Mesenchymal stem cell (in vitro differentiated cells and primary cell): ENCODE measurements at regions not wholly inside any gene's neighbourhood (a gene's known extent, or its start where the extent isn't known, plus 50 kb on each side); places are given as distances from the start of the nearest gene placed in this dataset.

Experiments used
- DNase-seq: peaks from one replicate; pipeline ENCODE4 v3.0.0-alpha.2; 2013
- H2AFZ ChIP-seq: one replicate; pipeline ENCODE4 v1.6.1; 2013; ENCODE audit warnings: low read depth, mild to moderate bottlenecking, control low read depth, inconsistent platforms, low read length, moderate library complexity
- H2AK5ac ChIP-seq: 2 replicates; pipeline ENCODE4 v1.6.1; 2013; ENCODE audit warnings: low read length, moderate library complexity, mild to moderate bottlenecking, inconsistent platforms; ENCODE audit not compliant: severe bottlenecking
- H2BK120ac ChIP-seq: one replicate; pipeline ENCODE4 v1.6.1; 2013; ENCODE audit warnings: low read depth, mild to moderate bottlenecking, inconsistent platforms, low read length, moderate library complexity
- H2BK12ac ChIP-seq, 2 experiments: one replicate each; pipeline ENCODE4 v1.6.1; 2013; ENCODE audit warnings: inconsistent platforms in 2 of 2, low read length in 2 of 2, mild to moderate bottlenecking in 2 of 2, moderate library complexity in 2 of 2, control low read depth in 1 of 2
- H2BK15ac ChIP-seq: one replicate; pipeline ENCODE4 v1.6.1; 2013; ENCODE audit warnings: mild to moderate bottlenecking, low read depth, inconsistent platforms; ENCODE audit not compliant: poor library complexity, severe bottlenecking
- H2BK5ac ChIP-seq: 2 replicates; pipeline ENCODE4 v1.6.1; 2013; ENCODE audit warnings: low read depth, mild to moderate bottlenecking, low read length, control low read depth, inconsistent platforms; ENCODE audit not compliant: poor library complexity, severe bottlenecking
- H3K14ac ChIP-seq, 2 experiments: one replicate each; pipeline ENCODE4 v1.6.1; 2013; ENCODE audit warnings: inconsistent platforms in 2 of 2, low read length in 2 of 2, control low read depth in 1 of 2, mild to moderate bottlenecking in 1 of 2, moderate library complexity in 1 of 2
- H3K18ac ChIP-seq, 2 experiments: one replicate each; pipeline ENCODE4 v1.6.1; 2013; ENCODE audit warnings: inconsistent platforms in 2 of 2, low read length in 2 of 2, control low read depth in 1 of 2, low read depth in 1 of 2, mild to moderate bottlenecking in 1 of 2
- H3K23ac ChIP-seq, 2 experiments: one replicate each; pipeline ENCODE4 v1.6.1; 2013; ENCODE audit warnings: inconsistent platforms in 2 of 2, low read length in 2 of 2, mild to moderate bottlenecking in 2 of 2, moderate library complexity in 2 of 2, control low read depth in 1 of 2
- H3K27ac ChIP-seq: 2 replicates; pipeline ENCODE4 v1.5.1; 2013; ENCODE audit warnings: mild to moderate bottlenecking, moderate library complexity, low read length, control low read depth, inconsistent platforms; ENCODE audit not compliant: poor library complexity, severe bottlenecking
- H3K27me3 ChIP-seq, 2 experiments: 2 replicates each; pipeline versions ENCODE4 v1.6.1 to v1.7.0; 2013; ENCODE audit warnings: low read length in 2 of 2, mild to moderate bottlenecking in 2 of 2, moderate library complexity in 2 of 2, control low read depth in 1 of 2, inconsistent platforms in 1 of 2; ENCODE audit not compliant: control insufficient read depth in 1 of 2, insufficient read depth in 1 of 2
- H3K36me3 ChIP-seq, 2 experiments: 2 replicates each; pipeline versions ENCODE4 v1.6.1 to v1.7.0; 2013; ENCODE audit warnings: low read length in 2 of 2, control low read depth in 1 of 2, inconsistent platforms in 1 of 2, low read depth in 1 of 2, mild to moderate bottlenecking in 1 of 2; ENCODE audit not compliant: insufficient read depth in 2 of 2, control insufficient read depth in 1 of 2
- H3K4ac ChIP-seq, 2 experiments: one replicate each; pipeline ENCODE4 v1.6.1; 2013; ENCODE audit warnings: inconsistent platforms in 2 of 2, low read length in 2 of 2, mild to moderate bottlenecking in 2 of 2, moderate library complexity in 2 of 2, control low read depth in 1 of 2, low read depth in 1 of 2
- H3K4me1 ChIP-seq: 2 replicates; pipeline ENCODE4 v1.6.1; 2013; ENCODE audit warnings: low read depth, low read length, control low read depth; ENCODE audit not compliant: control insufficient read depth, insufficient read depth
- H3K4me2 ChIP-seq: 2 replicates; pipeline ENCODE4 v1.6.1; 2013; ENCODE audit warnings: low read length, mild to moderate bottlenecking, inconsistent platforms; ENCODE audit not compliant: poor library complexity, severe bottlenecking
- H3K4me3 ChIP-seq, 2 experiments: 2 replicates each; pipeline versions ENCODE4 v1.5.1 to v1.7.0; 2013; ENCODE audit warnings: low read length in 2 of 2, mild to moderate bottlenecking in 2 of 2, control low read depth in 1 of 2, low read depth in 1 of 2; ENCODE audit not compliant: insufficient read depth in 1 of 2
- H3K79me1 ChIP-seq: replicated peaks from 2 replicates; pipeline ENCODE4 v1.6.1; 2013; ENCODE audit warnings: mild to moderate bottlenecking, control low read depth, low read length, inconsistent platforms; ENCODE audit not compliant: poor library complexity, severe bottlenecking
- H3K9ac ChIP-seq: 2 replicates; pipeline ENCODE4 v1.7.0; 2013; ENCODE audit warnings: mild to moderate bottlenecking, low read length, moderate library complexity
- H3K9me3 ChIP-seq: 2 replicates; pipeline ENCODE4 v1.7.0; 2013; ENCODE audit warnings: mild to moderate bottlenecking, low read length; ENCODE audit not compliant: control insufficient read depth
- H4K8ac ChIP-seq: one replicate; pipeline ENCODE4 v1.6.1; 2013; ENCODE audit warnings: inconsistent platforms, mild to moderate bottlenecking, low read length, moderate library complexity
- H4K91ac ChIP-seq: one replicate; pipeline ENCODE4 v1.6.1; 2013; ENCODE audit warnings: mild to moderate bottlenecking, low read length, inconsistent platforms
- WGBS: methylation state at CpG from one replicate; pipeline ENCODE4 v1.1.7; 2013; ENCODE audit warnings: mixed read lengths; 5-methylcytosine and 5-hydroxymethylcytosine counted together

GRCh38 chr3:115524549-115524948 lies 98.8 kb upstream of the GAP43 start:
- Histone ChIP-seq H4K8ac (no peak overlapping the region), H3K4me2 (no peak overlapping the region), H2BK15ac (no peak overlapping the region), H3K23ac (no peak overlapping the region), H2AK5ac (no peak overlapping the region), H3K27ac (no peak overlapping the region), H3K9me3 (no peaks in the 10 kb centered on the region), H3K27me3 (no peaks in the 10 kb centered on the region), H3K4me1 (peaks cover 2% of the 10 kb centered on the region), H3K18ac (no peak overlapping the region), H3K79me1 (no peaks in the 10 kb centered on the region), H3K4me3 (no peak overlapping the region), H2BK12ac (no peak overlapping the region), H2BK5ac (no peak overlapping the region), H3K4ac (no peak overlapping the region), H3K9ac (no peak overlapping the region), H3K14ac (no peak overlapping the region), H2BK120ac (no peak overlapping the region), H4K91ac (no peak overlapping the region), H2AFZ (no peak overlapping the region), H3K36me3 (no peaks in the 10 kb centered on the region)
- DNase-seq = no peak
- 33% methylated on average over 2 of the region's 2 CpGs for WGBS

- DNase-seq = no peak
- H3K4me2 ChIP-seq = no peak overlapping the region
- H3K36me3 ChIP-seq = no peaks in the 10 kb centered on the region
- peaks cover 3% of the 10 kb centered on the region for H3K9me3 ChIP-seq
- no peak overlapping the region for H2AK5ac ChIP-seq
- H3K9ac ChIP-seq = no peak overlapping the region
- no peak overlapping the region for H3K14ac ChIP-seq
- no CpG with 5 or more reads among the region's 1 CpG for WGBS
- H3K4me1 ChIP-seq = peaks cover under 1% of the 10 kb centered on the region
- no peak overlapping the region for H3K4me3 ChIP-seq
- H3K27ac ChIP-seq = no peak overlapping the region
- no peak overlapping the region for H3K18ac ChIP-seq
- H2AFZ ChIP-seq = no peak overlapping the region
- no peaks in the 10 kb centered on the region for H3K79me1 ChIP-seq
- H2BK5ac ChIP-seq = no peak overlapping the region
- no peaks in the 10 kb centered on the region for H3K27me3 ChIP-seq
- no peak overlapping the region for H3K23ac ChIP-seq
- no peak overlapping the region for H2BK15ac ChIP-seq
- H2BK120ac ChIP-seq = no peak overlapping the region
- H3K4ac ChIP-seq = no peak overlapping the region
- H4K8ac ChIP-seq = no peak overlapping the region
- H2BK12ac ChIP-seq = no peak overlapping the region
- H4K91ac ChIP-seq = no peak overlapping the region
Observed at GRCh38 chr3:115525731-115526130, 97.6 kb upstream of the GAP43 start.

GRCh38 chr3:115533218-115533617 lies 90.1 kb upstream of the GAP43 start:
- Histone ChIP-seq H3K4me2 (no peak overlapping the region), H3K9me3 (peaks cover 8% of the 10 kb centered on the region), H2BK5ac (no peak overlapping the region), H3K18ac (no peak overlapping the region), H3K14ac (peak overlapping the region in 1 of 2 experiments; percentile 4), H3K79me1 (no peaks in the 10 kb centered on the region), H3K36me3 (no peaks in the 10 kb centered on the region), H3K27ac (no peak overlapping the region), H2BK120ac (no peak overlapping the region), H4K8ac (no peak overlapping the region), H3K4me1 (no peaks in the 10 kb centered on the region), H3K23ac (no peak overlapping the region), H2AK5ac (no peak overlapping the region), H3K4ac (no peak overlapping the region), H2AFZ (no peak overlapping the region), H3K4me3 (no peak overlapping the region), H4K91ac (no peak overlapping the region), H2BK15ac (no peak overlapping the region), H3K27me3 (peaks cover 0 to 14% of the 10 kb centered on the region in 2 experiments), H2BK12ac (no peak overlapping the region), H3K9ac (no peak overlapping the region)
- 93% methylated on average over 1 of the region's 1 CpG for WGBS
- no peak for DNase-seq

- Histone ChIP-seq H3K18ac (no peak overlapping the region), H3K14ac (no peak overlapping the region), H3K9ac (no peak overlapping the region), H3K23ac (no peak overlapping the region), H2AK5ac (no peak overlapping the region), H3K4me2 (no peak overlapping the region), H4K8ac (no peak overlapping the region), H2BK120ac (no peak overlapping the region), H4K91ac (no peak overlapping the region), H3K27ac (no peak overlapping the region), H3K36me3 (no peaks in the 10 kb centered on the region), H3K4me3 (no peak overlapping the region), H3K4me1 (no peaks in the 10 kb centered on the region), H2BK5ac (no peak overlapping the region), H3K4ac (no peak overlapping the region), H3K79me1 (no peaks in the 10 kb centered on the region), H2AFZ (no peak overlapping the region), H3K27me3 (peaks cover 0 to 15% of the 10 kb centered on the region in 2 experiments), H2BK12ac (no peak overlapping the region), H3K9me3 (peaks cover 3% of the 10 kb centered on the region), H2BK15ac (no peak overlapping the region)
- 98% methylated on average over 2 of the region's 2 CpGs for WGBS
- no peak for DNase-seq
Observed at GRCh38 chr3:115536171-115536570, 87.1 kb upstream of the GAP43 start.
